Body of pancreas (tissue), 4 donors: ENCODE measurements at regions not wholly inside any gene's neighbourhood (a gene's known extent, or its start where the extent isn't known, plus 50 kb on each side); places are given as distances from the start of the nearest gene placed in this dataset.

Experiments used
- CTCF ChIP-seq, 7 experiments: fragments of 450-650 bp in 4 of 7; fragments of 200-600 bp in 3 of 7; sonication (generic) in 3 of 7; IDR thresholded peaks; one replicate each; pipeline ENCODE4 v1.5.1; 2016 to 2019; ENCODE audit warnings: antibody characterized with exemption in 7 of 7
- POLR2A ChIP-seq, 3 donors: fragments of 450-650 bp; IDR thresholded peaks; one replicate each; pipeline ENCODE4 v1.6.1; 2016; ENCODE audit warnings: antibody characterized with exemption in 3 of 3, mild to moderate bottlenecking in 2 of 3

GRCh38 chr1:244296003-244296402, 155.7 kb downstream of the ADSS2 start:
- TF ChIP-seq CTCF (IDR thresholded peaks at IDR 0.05) = no peak
- TF ChIP-seq POLR2A (IDR thresholded peaks at IDR 0.05) = no peak
